ENCODE measurements at regions not wholly inside any gene's neighbourhood (a gene's known extent, or its start where the extent isn't known, plus 50 kb on each side); places are given as distances from the start of the nearest gene placed in this dataset.

DNA sequence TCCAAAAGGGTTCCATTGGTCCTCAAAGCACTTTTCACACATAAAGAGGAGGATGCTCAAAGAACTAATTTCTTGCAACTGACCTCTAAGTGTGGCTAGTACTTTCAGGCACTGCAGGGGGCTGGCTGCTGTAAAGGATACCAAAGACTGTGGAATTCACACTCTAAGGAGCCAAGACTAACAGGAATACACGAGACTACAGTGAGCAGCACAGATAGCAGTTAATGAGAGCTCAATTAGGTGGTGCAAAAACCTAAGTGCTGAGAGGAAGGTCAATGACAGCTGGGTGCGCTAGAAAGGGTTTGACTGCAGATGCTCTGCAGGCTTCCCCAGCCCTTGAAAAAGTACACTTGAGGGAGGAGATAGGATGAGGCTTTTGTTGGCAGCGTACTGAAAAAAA, 124.3 kb upstream of the NTM start (continued):
- no peak for TF ChIP-seq ZBTB40 (IDR thresholded peaks at IDR 0.05; ENCODE audit: borderline replicate concordance)
- no peak for TF ChIP-seq POLR2A (IDR thresholded peaks at IDR 0.05; ENCODE audit: low read depth, low read length)

- CTCF ChIA-PET = interaction anchor here (2.1 kb wide), 1 partner anchor 428 kb away, joined by 5 read pairs; no protein-coding TSS in a partner anchor
- BruUV-seq (replicated peaks) = no TSS peak
Observed at GRCh38 chr11:131246663-131247062, 123.8 kb upstream of the NTM start.

More at GRCh38 chr11:131246663-131247062, 123.8 kb upstream of the NTM start:
- in situ Hi-C loops (cut with MboI) (no loop called here), intact Hi-C loops (cut with micrococcal nuclease; ENCODE audit: unreplicated experiment) (loop anchor here (10.0 kb wide), 2 partner anchors 268 to 428 kb away; no protein-coding TSS in a partner anchor)
- Histone ChIP-seq H3K27ac (ENCODE audit: control insufficient read depth, insufficient read depth) (no peak overlapping the region), H3K79me2 (ENCODE audit: control insufficient read depth, insufficient read depth, low read length) (no peaks in the 10 kb centered on the region), H2AFZ (ENCODE audit: control insufficient read depth, low read depth, low read length) (no peak overlapping the region), H3K27me3 (replicated peaks in 1 of 2; ENCODE audit: control insufficient read depth in 2 of 2, insufficient read depth in 2 of 2, low read length in 1 of 2) (no peaks in the 10 kb centered on the region; a peak in 2 of 4 replicates), H3K9ac (ENCODE audit: control insufficient read depth, insufficient read depth, low read length) (no peak overlapping the region), H3K4me1 (ENCODE audit: control insufficient read depth, insufficient read depth, low read length) (no peaks in the 10 kb centered on the region), H4K20me1 (ENCODE audit: control insufficient read depth, insufficient read depth) (no peaks in the 10 kb centered on the region), H3K9me3 (replicated peaks; ENCODE audit: control insufficient read depth, insufficient read depth, low read length) (no peaks in the 10 kb centered on the region), H3K36me3 (ENCODE audit: control insufficient read depth in 2 of 2, insufficient read depth in 2 of 2, low read length in 1 of 2) (no peaks in the 10 kb centered on the region), H3K4me2 (ENCODE audit: control insufficient read depth, insufficient read depth) (no peak overlapping the region), H3K4me3 (no peak overlapping the region)
- POLR2A ChIA-PET = no interaction called here
- RAD21 ChIA-PET (ENCODE audit: unreplicated experiment) = interaction anchor here (0.8 to 1.0 kb wide), 2 partner anchors 182 to 428 kb away, joined by 3 to 4 read pairs; no protein-coding TSS in a partner anchor
- DNase-seq (ENCODE audit: low read depth, low spot score) (no peak), FAIRE-seq (peak; percentile 68), ATAC-seq (peak; percentile 66)
- TF ChIP-seq CHD2 (IDR thresholded peaks at IDR 0.05; ENCODE audit: borderline replicate concordance, low read depth, low read length) (no peak), RAD21 (IDR thresholded peaks at IDR 0.05; ENCODE audit: insufficient read depth, low read depth, low read length) (peak; percentile 33), RUNX3 (IDR thresholded peaks at IDR 0.05; ENCODE audit: low read length) (no peak), HDGF (IDR thresholded peaks at IDR 0.05) (no peak), SMC3 (IDR thresholded peaks at IDR 0.05; ENCODE audit: borderline replicate concordance, low read length) (peak; percentile 33; the same call in 1 of the 2 replicates), ETV6 (conservative IDR thresholded peaks at IDR 0.05 in 1 of 2, IDR thresholded peaks at IDR 0.05 in 1 of 2; ENCODE audit: borderline replicate concordance in 1 of 2, low read depth in 1 of 2) (no peak)
- TF ChIP-seq, protein P1, sequence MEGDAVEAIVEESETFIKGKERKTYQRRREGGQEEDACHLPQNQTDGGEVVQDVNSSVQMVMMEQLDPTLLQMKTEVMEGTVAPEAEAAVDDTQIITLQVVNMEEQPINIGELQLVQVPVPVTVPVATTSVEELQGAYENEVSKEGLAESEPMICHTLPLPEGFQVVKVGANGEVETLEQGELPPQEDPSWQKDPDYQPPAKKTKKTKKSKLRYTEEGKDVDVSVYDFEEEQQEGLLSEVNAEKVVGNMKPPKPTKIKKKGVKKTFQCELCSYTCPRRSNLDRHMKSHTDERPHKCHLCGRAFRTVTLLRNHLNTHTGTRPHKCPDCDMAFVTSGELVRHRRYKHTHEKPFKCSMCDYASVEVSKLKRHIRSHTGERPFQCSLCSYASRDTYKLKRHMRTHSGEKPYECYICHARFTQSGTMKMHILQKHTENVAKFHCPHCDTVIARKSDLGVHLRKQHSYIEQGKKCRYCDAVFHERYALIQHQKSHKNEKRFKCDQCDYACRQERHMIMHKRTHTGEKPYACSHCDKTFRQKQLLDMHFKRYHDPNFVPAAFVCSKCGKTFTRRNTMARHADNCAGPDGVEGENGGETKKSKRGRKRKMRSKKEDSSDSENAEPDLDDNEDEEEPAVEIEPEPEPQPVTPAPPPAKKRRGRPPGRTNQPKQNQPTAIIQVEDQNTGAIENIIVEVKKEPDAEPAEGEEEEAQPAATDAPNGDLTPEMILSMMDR (IDR thresholded peaks at IDR 0.05 in 2 of 3, conservative IDR thresholded peaks at IDR 0.05 in 1 of 3; ENCODE audit: control insufficient read depth in 2 of 3, extremely low read depth in 1 of 3, insufficient read depth in 1 of 3, low read depth in 3 of 3, low read length in 3 of 3) = peak; percentile 42 to 59 (median 48); a peak in 5 of 6 replicates
- WGBS (ENCODE audit: insufficient coverage, insufficient replicate concordance, low lambda C conversion rate, missing lambda C conversion rate) = 14% methylated on average over 15 of the region's 15 CpGs
- SMC1A ChIA-PET (ENCODE audit: uncharacterized antibody, unreplicated experiment) = no interaction called here

All from GM12878 (cell line).